ENCODE measurements at regions not wholly inside any gene's neighbourhood (a gene's known extent, or its start where the extent isn't known, plus 50 kb on each side); places are given as distances from the start of the nearest gene placed in this dataset.

DNA sequence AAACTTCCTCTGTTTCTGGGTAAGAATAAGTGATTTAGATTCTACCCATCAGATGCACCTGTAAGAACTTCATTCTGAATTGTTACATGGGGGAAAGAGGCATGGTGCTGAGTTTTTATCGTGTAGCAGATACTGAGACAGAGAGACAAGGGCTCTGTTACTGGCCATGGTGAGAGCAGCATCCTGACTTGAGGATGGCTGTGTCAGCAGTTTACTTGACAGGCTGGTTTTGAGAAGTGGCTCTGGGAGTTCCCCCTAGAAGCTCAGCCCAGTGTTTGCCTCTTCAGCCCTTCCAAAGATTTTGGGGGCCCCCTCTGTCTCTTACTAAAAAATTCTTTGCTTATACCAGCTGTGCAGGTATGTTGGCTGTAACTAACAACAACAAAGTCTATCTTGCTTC lies 510.5 kb downstream of the LRRC70 start:
- TF ChIP-seq, protein P1, sequence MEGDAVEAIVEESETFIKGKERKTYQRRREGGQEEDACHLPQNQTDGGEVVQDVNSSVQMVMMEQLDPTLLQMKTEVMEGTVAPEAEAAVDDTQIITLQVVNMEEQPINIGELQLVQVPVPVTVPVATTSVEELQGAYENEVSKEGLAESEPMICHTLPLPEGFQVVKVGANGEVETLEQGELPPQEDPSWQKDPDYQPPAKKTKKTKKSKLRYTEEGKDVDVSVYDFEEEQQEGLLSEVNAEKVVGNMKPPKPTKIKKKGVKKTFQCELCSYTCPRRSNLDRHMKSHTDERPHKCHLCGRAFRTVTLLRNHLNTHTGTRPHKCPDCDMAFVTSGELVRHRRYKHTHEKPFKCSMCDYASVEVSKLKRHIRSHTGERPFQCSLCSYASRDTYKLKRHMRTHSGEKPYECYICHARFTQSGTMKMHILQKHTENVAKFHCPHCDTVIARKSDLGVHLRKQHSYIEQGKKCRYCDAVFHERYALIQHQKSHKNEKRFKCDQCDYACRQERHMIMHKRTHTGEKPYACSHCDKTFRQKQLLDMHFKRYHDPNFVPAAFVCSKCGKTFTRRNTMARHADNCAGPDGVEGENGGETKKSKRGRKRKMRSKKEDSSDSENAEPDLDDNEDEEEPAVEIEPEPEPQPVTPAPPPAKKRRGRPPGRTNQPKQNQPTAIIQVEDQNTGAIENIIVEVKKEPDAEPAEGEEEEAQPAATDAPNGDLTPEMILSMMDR (IDR thresholded peaks at IDR 0.05 in 2 of 3, conservative IDR thresholded peaks at IDR 0.05 in 1 of 3; ENCODE audit: control insufficient read depth in 2 of 3, extremely low read depth in 1 of 3, insufficient read depth in 1 of 3, low read depth in 3 of 3, low read length in 3 of 3), result no peak
- TF ChIP-seq POLR2A (IDR thresholded peaks at IDR 0.05; ENCODE audit: low read depth, low read length) (no peak), ZBTB11 (CRISPR knock-in tag; IDR thresholded peaks at IDR 0.05) (no peak)

Data from GM12878 (cell line).